Endothelial cell of umbilical vein (primary cell): ENCODE measurements at regions not wholly inside any gene's neighbourhood (a gene's known extent, or its start where the extent isn't known, plus 50 kb on each side); places are given as distances from the start of the nearest gene placed in this dataset.

ENCODE experiments used
- BruUV-seq: library from RNA; stranded (reverse); fragments of 400-500 nt; replicated peaks from 2 replicates; lab custom pipeline; 2021; lab: Mats Ljungman, UMichigan
- CTCF ChIA-PET: fragments of 300-600, 350-600 bp; sonication (Branson Sonifier 250); formaldehyde crosslinking; loops from one replicate; lab custom pipeline; 2021; ENCODE audit warnings: antibody characterized with exemption, inconsistent platforms; lab: Charles Lee
- POLR2A ChIA-PET: fragments of 300-600, 350-600 bp; sonication (Branson Sonifier 250); formaldehyde crosslinking; loops from one replicate; lab custom pipeline; 2021; ENCODE audit warnings: antibody characterized with exemption, inconsistent platforms; lab: Charles Lee
- DNase-seq: peaks from one replicate; pipeline ENCODE4 v3.0.0-alpha.2; 2011; ENCODE audit warnings: low read depth, low spot score
- FAIRE-seq: peaks from 2 replicates; lab custom pipeline; 2011; peaks lifted over from hg19 to GRCh38; lab: Jason Lieb, UNC
- H2AFZ ChIP-seq: 2 replicates; pipeline ENCODE4 v1.6.0; 2012; ENCODE audit warnings: low read depth, low read length, control low read depth, inconsistent platforms
- H3K27ac ChIP-seq: 2 replicates; pipeline ENCODE4 v1.5.1; 2011; ENCODE audit warnings: low read depth, mild to moderate bottlenecking, control low read depth, low read length, moderate library complexity; ENCODE audit not compliant: insufficient read depth
- H3K27me3 ChIP-seq, 2 experiments: 2 replicates each; pipeline versions ENCODE4 v1.6.0 to v1.6.1; 2011; ENCODE audit warnings: low read length in 2 of 2, mixed read lengths in 1 of 2; ENCODE audit not compliant: control insufficient read depth in 2 of 2, insufficient read depth in 2 of 2
- H3K36me3 ChIP-seq, 2 experiments: 2 replicates in 1 of 2; 3 replicates in 1 of 2; pipeline ENCODE4 v1.5.1; 2011; ENCODE audit warnings: low read length in 2 of 2, mild to moderate bottlenecking in 1 of 2, moderate library complexity in 1 of 2; ENCODE audit not compliant: control insufficient read depth in 2 of 2, insufficient read depth in 2 of 2; ENCODE audit errors: extremely low read depth in 1 of 2
- H3K4me1 ChIP-seq: 3 replicates; pipeline ENCODE4 v1.5.1; 2011; ENCODE audit warnings: mild to moderate bottlenecking, low read length; ENCODE audit not compliant: control insufficient read depth, insufficient read depth; ENCODE audit errors: extremely low read depth
- H3K4me2 ChIP-seq: 2 replicates; pipeline ENCODE4 v1.6.1; 2011; ENCODE audit warnings: low read length, control low read depth, mixed read lengths; ENCODE audit not compliant: insufficient read depth
- H3K4me3 ChIP-seq, 3 experiments: fragments of 200-600 bp in 1 of 3; sonication (generic), shearing (Covaris generic) in 1 of 3; replicated peaks in 1 of 3; 2 replicates each; pipeline ENCODE4 v1.5.1; 2011 to 2016; ENCODE audit warnings: control low read depth in 3 of 3, low read length in 3 of 3, mild to moderate bottlenecking in 2 of 3, inconsistent platforms in 1 of 3, low read depth in 1 of 3, moderate library complexity in 1 of 3; ENCODE audit not compliant: insufficient read depth in 1 of 3
- H3K79me2 ChIP-seq: 2 replicates; pipeline ENCODE4 v1.6.0; 2012; ENCODE audit warnings: low read length, inconsistent platforms; ENCODE audit not compliant: control insufficient read depth, insufficient read depth
- H3K9ac ChIP-seq: replicated peaks from 2 replicates; pipeline ENCODE3; 2011; ENCODE audit warnings: low read length, control low read depth; ENCODE audit not compliant: insufficient read depth; ENCODE audit errors: extremely low read depth
- H3K9me1 ChIP-seq: replicated peaks from 3 replicates; pipeline ENCODE4 v1.6.0; 2011; ENCODE audit warnings: mild to moderate bottlenecking, low read length; ENCODE audit not compliant: control insufficient read depth, insufficient read depth; ENCODE audit errors: extremely low read depth
- H3K9me3 ChIP-seq: replicated peaks from 2 replicates; pipeline ENCODE4 v1.5.1; 2012; ENCODE audit warnings: low read length, inconsistent platforms; ENCODE audit not compliant: control insufficient read depth, insufficient read depth
- H4K20me1 ChIP-seq: replicated peaks from 2 replicates; pipeline ENCODE3; 2011; ENCODE audit warnings: mild to moderate bottlenecking, low read length; ENCODE audit not compliant: control insufficient read depth, insufficient read depth; ENCODE audit errors: extremely low read depth
- EZH2 ChIP-seq: IDR thresholded peaks from 2 replicates; pipeline ENCODE4 v1.6.1; 2012; ENCODE audit warnings: borderline replicate concordance, low read depth, mild to moderate bottlenecking, moderate library complexity, low read length, inconsistent platforms; ENCODE audit not compliant: severe bottlenecking
- FOS ChIP-seq: IDR thresholded peaks from 2 replicates; pipeline ENCODE4 v1.6.1; 2011; ENCODE audit warnings: mild to moderate bottlenecking, low read length, moderate library complexity, borderline replicate concordance; ENCODE audit not compliant: insufficient read depth
- GATA2 ChIP-seq: IDR thresholded peaks from 2 replicates; pipeline ENCODE4 v1.7.0; 2011; ENCODE audit warnings: low read depth, mild to moderate bottlenecking, moderate library complexity, mixed read lengths, low read length; ENCODE audit not compliant: insufficient read length, insufficient read depth
- JUN ChIP-seq: IDR thresholded peaks from 2 replicates; pipeline ENCODE4 v1.6.1; 2011; ENCODE audit warnings: borderline replicate concordance, low read depth; ENCODE audit not compliant: insufficient read length, insufficient read depth
- MYC ChIP-seq: IDR thresholded peaks from one replicate; pipeline ENCODE4 v1.6.1; 2011; ENCODE audit warnings: mild to moderate bottlenecking, low read depth, low read length
- POLR2A ChIP-seq: IDR thresholded peaks from 2 replicates; pipeline ENCODE4 v1.6.1; 2012; ENCODE audit warnings: low read depth, mild to moderate bottlenecking, control low read depth, low read length
- POLR2AphosphoS5 ChIP-seq: IDR thresholded peaks from 2 replicates; pipeline ENCODE4 v1.6.1; 2012; ENCODE audit warnings: low read depth, mild to moderate bottlenecking, control low read depth, low read length, moderate library complexity; ENCODE audit not compliant: insufficient read depth
- dilution Hi-C: fragments of 300-500 bp; cut with MboI; formaldehyde crosslinking; loops from one replicate; pipeline ENCODE4 v1.15.0; 2019; ENCODE audit warnings: low sequenced_read_pairs; ENCODE audit not compliant: extremely low pct_ligation_motif_present
- intact Hi-C: fragments of 100-400 bp; cut with micrococcal nuclease; formaldehyde crosslinking; loops from one replicate; pipeline ENCODE4 v1.10.0; 2022
- TF ChIP-seq, protein P1 (sequence below), 2 donors: IDR thresholded peaks; 1 replicate in 1 of 2; 2 replicates in 1 of 2; pipeline ENCODE4 v1.5.1; 2011; ENCODE audit warnings: low read length in 2 of 2, mild to moderate bottlenecking in 2 of 2, moderate library complexity in 2 of 2, control low read depth in 1 of 2, inconsistent platforms in 1 of 2, low read depth in 1 of 2; ENCODE audit not compliant: insufficient read depth in 1 of 2; ENCODE audit errors: extremely low read depth in 1 of 2
- TF ChIP-seq, protein P2 (sequence below): IDR thresholded peaks from 2 replicates; pipeline ENCODE4 v1.6.1; 2011; ENCODE audit not compliant: insufficient read depth, insufficient read length

DNA sequence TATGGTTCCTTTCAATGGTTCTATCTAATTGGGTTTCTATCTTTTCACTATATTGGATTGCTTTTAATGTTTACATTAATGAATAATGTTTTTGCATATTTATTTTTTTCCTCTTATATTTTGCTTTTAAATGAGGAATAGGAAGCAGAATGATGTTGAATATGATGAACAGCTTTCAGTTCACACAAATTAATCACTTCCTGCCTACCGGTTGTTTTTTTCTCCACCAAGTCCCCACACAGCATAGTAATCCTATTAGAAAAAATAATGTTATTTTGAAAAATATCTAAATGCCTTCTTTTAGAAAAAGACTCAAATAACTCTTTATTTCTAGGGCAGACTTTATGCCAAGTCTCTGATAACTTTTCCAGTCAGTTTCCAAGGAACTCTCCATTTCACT is 184.9 kb upstream of the MIR17HG start:
- no peak overlapping the region for H3K27ac ChIP-seq
- no peaks in the 10 kb centered on the region for H3K36me3 ChIP-seq
- ChIA-PET POLR2A (no interaction called here), CTCF (interaction anchor here (1.0 to 1.5 kb wide), 2 partner anchors 85 to 244 kb away, joined by 4 to 6 read pairs; no protein-coding TSS in a partner anchor)
- no peaks in the 10 kb centered on the region for H3K79me2 ChIP-seq
- BruUV-seq, result no TSS peak
- FAIRE-seq, result no peak
- no peak for DNase-seq
- H3K4me1 ChIP-seq, result no peaks in the 10 kb centered on the region
- no peak overlapping the region for H3K9ac ChIP-seq
- no peaks in the 10 kb centered on the region for H3K27me3 ChIP-seq
- H3K9me1 ChIP-seq, result no peaks in the 10 kb centered on the region
- H3K4me3 ChIP-seq, result no peak overlapping the region
- dilution Hi-C loops, result no loop called here
- TF ChIP-seq POLR2AphosphoS5 (no peak), EZH2 (no peak), JUN (no peak), GATA2 (no peak), POLR2A (no peak), MYC (no peak), FOS (no peak)
- TF ChIP-seq, protein P1, sequence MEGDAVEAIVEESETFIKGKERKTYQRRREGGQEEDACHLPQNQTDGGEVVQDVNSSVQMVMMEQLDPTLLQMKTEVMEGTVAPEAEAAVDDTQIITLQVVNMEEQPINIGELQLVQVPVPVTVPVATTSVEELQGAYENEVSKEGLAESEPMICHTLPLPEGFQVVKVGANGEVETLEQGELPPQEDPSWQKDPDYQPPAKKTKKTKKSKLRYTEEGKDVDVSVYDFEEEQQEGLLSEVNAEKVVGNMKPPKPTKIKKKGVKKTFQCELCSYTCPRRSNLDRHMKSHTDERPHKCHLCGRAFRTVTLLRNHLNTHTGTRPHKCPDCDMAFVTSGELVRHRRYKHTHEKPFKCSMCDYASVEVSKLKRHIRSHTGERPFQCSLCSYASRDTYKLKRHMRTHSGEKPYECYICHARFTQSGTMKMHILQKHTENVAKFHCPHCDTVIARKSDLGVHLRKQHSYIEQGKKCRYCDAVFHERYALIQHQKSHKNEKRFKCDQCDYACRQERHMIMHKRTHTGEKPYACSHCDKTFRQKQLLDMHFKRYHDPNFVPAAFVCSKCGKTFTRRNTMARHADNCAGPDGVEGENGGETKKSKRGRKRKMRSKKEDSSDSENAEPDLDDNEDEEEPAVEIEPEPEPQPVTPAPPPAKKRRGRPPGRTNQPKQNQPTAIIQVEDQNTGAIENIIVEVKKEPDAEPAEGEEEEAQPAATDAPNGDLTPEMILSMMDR (IDR thresholded peaks at IDR 0.05; ENCODE audit: extremely low read depth in 1 of 2, insufficient read depth in 1 of 2, low read depth in 1 of 2, low read length in 2 of 2), result no peak
- TF ChIP-seq, protein P2, sequence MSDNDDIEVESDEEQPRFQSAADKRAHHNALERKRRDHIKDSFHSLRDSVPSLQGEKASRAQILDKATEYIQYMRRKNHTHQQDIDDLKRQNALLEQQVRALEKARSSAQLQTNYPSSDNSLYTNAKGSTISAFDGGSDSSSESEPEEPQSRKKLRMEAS, result no peak
- H3K9me3 ChIP-seq, result no peaks in the 10 kb centered on the region
- H3K4me2 ChIP-seq, result no peak overlapping the region
- H4K20me1 ChIP-seq, result no peaks in the 10 kb centered on the region
- H2AFZ ChIP-seq, result no peak overlapping the region
- intact Hi-C loops, result loop anchor here (1.0 kb wide), 1 partner anchor 187 kb away; no protein-coding TSS in a partner anchor
